Neural progenitor cell (in vitro differentiated cells): ENCODE measurements at regions not wholly inside any gene's neighbourhood (a gene's known extent, or its start where the extent isn't known, plus 50 kb on each side); places are given as distances from the start of the nearest gene placed in this dataset.

Source experiments
- CTCF ChIP-seq: fragments of 200-600 bp; sonication (generic); IDR thresholded peaks from 2 replicates; pipeline ENCODE4 v1.5.1; 2017; ENCODE audit warnings: antibody characterized with exemption, mild to moderate bottlenecking
- EZH2phosphoT487 ChIP-seq: fragments of 200-600 bp; sonication (generic); IDR thresholded peaks from 2 replicates; pipeline ENCODE4 v1.6.1; 2017; ENCODE audit warnings: antibody characterized with exemption

- TF ChIP-seq CTCF (no peak), EZH2phosphoT487 (no peak)
Measured at GRCh38 chr7:68423356-68423755, 1174.9 kb upstream of the AUTS2 start.
